NCI-H146 treated with DMSO at 0.1 percent for 48 hours (cell line): ENCODE measurements at regions not wholly inside any gene's neighbourhood (a gene's known extent, or its start where the extent isn't known, plus 50 kb on each side); places are given as distances from the start of the nearest gene placed in this dataset.

ENCODE experiments used
- DNase-seq: peaks from one replicate; lab custom pipeline; 2025; ENCODE audit not compliant: unreplicated experiment; lab: John Stamatoyannopoulos, UW

GRCh38 chr14:28057359-28058296 is 709.0 kb upstream of the FOXG1 start:
- no peak for DNase-seq

- no peak for DNase-seq
These were observed 707.3 kb upstream of the FOXG1 start for GRCh38 chr14:28059254-28059653.

- no peak for DNase-seq
These were observed 705.6 kb upstream of the FOXG1 start for GRCh38 chr14:28061006-28061405.

GRCh38 chr14:28077021-28077420 is 689.6 kb upstream of the FOXG1 start:
- no peak for DNase-seq

GRCh38 chr14:28083389-28083788 is 683.2 kb upstream of the FOXG1 start:
- DNase-seq: no peak

- DNase-seq: no peak
These were observed 678.5 kb upstream of the FOXG1 start for GRCh38 chr14:28088125-28088524.

GRCh38 chr14:28097585-28097984 is 669.0 kb upstream of the FOXG1 start:
- DNase-seq: no peak

GRCh38 chr14:28098856-28099255 is 667.7 kb upstream of the FOXG1 start:
- no peak for DNase-seq

- DNase-seq: peak; percentile 90
These were observed 664.6 kb upstream of the FOXG1 start for GRCh38 chr14:28102001-28102400.

- DNase-seq: peak; percentile 37
These were observed 663.8 kb upstream of the FOXG1 start for GRCh38 chr14:28102814-28103213.

- DNase-seq: no peak
These were observed 653.3 kb upstream of the FOXG1 start for GRCh38 chr14:28113311-28113710.

- no peak for DNase-seq
These were observed 649.9 kb upstream of the FOXG1 start for GRCh38 chr14:28116716-28117115.

GRCh38 chr14:28119849-28120248 is 646.7 kb upstream of the FOXG1 start:
- no peak for DNase-seq

GRCh38 chr14:28120391-28120790 is 646.2 kb upstream of the FOXG1 start:
- peak; percentile 51 for DNase-seq

- DNase-seq: no peak
These were observed 644.9 kb upstream of the FOXG1 start for GRCh38 chr14:28121512-28122297.

- peak; percentile 87 for DNase-seq
These were observed 635.8 kb upstream of the FOXG1 start for GRCh38 chr14:28130610-28131284.

- no peak for DNase-seq
These were observed 628.2 kb upstream of the FOXG1 start for GRCh38 chr14:28138341-28138740.

GRCh38 chr14:28141662-28142061 is 624.9 kb upstream of the FOXG1 start:
- peak; percentile 46 for DNase-seq

- peak; percentile 79 for DNase-seq
These were observed 624.1 kb upstream of the FOXG1 start for GRCh38 chr14:28142400-28143015.

GRCh38 chr14:28143316-28143715 is 623.3 kb upstream of the FOXG1 start:
- DNase-seq: peak; percentile 53

- no peak for DNase-seq
These were observed 614.7 kb upstream of the FOXG1 start for GRCh38 chr14:28151926-28152325.
